ENCODE measurements at regions not wholly inside any gene's neighbourhood (a gene's known extent, or its start where the extent isn't known, plus 50 kb on each side); places are given as distances from the start of the nearest gene placed in this dataset.
"Not testable (repeated sequence)": the region's sequence is repeated elsewhere in the genome, so short reads cannot be mapped to it uniquely, and the experiment has no call there.

DNA sequence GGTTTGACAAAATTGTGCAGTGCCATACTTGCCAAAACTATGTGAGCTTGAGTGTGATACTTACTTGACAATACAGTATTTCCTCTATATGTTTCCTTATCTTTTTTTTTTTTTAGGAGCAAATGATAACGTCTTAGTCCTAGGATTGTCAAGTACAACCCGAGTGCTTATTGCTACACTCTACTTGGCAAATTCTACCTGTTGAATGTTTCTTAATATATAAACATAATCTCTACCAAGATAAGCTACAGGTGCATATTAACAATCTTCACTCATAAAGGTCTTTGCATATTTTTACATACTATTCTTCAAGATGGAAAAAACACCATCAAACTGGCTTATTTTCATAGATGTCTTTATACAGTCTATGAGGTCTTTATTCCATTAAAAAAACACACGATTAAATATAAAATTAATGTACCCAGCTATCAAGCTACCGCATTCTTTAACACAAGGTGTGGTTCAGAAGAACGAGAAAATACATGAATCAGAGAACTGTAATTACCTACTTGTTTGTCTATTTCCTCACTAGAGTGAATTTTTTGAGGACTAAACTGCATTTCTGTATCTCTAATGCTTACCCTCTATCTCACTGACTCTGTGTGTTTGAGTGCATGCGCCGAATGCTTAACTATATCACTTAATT, 76.1 kb upstream of the PDSS1 start:
- ATAC-seq (no peak), DNase-seq (no peak)
- intact Hi-C loops (cut with DNase I) = no loop called here

- intact Hi-C loops (cut with DNase I) = no loop called here
- DNase-seq (peak; percentile 37), ATAC-seq (peak; percentile 53 to 82)
These were observed 75.4 kb upstream of the PDSS1 start for GRCh38 chr10:26621889-26622711.

GRCh38 chr10:26622891-26623290, 74.6 kb upstream of the PDSS1 start:
- ATAC-seq (no peak), DNase-seq (no peak)
- intact Hi-C loops (cut with DNase I) = no loop called here

GRCh38 chr10:26624006-26624405, 73.5 kb upstream of the PDSS1 start:
- intact Hi-C loops (cut with DNase I) = no loop called here
- no peak for ATAC-seq
- no peak for DNase-seq

- ATAC-seq = no peak
- intact Hi-C loops (cut with DNase I) = no loop called here
These were observed 71.4 kb upstream of the PDSS1 start for GRCh38 chr10:26626066-26626465.

GRCh38 chr10:26627324-26627723, 70.2 kb upstream of the PDSS1 start:
- intact Hi-C loops (cut with DNase I) = no loop called here
- DNase-seq (no peak), ATAC-seq (no peak)

More at GRCh38 chr10:26626066-26626465, 71.4 kb upstream of the PDSS1 start:
- DNase-seq = no peak

- intact Hi-C loops (cut with DNase I) = no loop called here
- ATAC-seq = no peak
- no peak for DNase-seq
These were observed 69.1 kb upstream of the PDSS1 start for GRCh38 chr10:26628395-26628794.

DNA sequence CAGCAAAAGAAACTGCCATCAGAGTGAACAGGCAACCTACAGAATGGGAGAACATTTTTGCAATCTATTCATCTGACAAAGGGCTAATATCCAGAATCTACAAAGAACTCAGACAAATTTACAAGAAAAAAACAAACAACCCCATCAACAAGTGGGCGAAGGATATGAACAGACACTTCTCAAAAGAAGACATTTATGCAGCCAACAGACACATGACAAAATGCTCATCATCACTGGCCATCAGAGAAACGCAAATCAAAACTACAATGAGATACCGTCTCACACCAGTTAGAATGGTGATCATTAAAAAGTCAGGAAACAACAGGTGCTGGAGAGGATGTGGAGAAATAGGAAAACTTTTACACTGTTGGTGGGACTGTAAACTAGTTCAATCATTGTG, 65.3 kb upstream of the PDSS1 start:
- intact Hi-C loops (cut with DNase I); ATAC-seq; DNase-seq: not testable (repeated sequence)

GRCh38 chr10:26634111-26634510, 63.4 kb upstream of the PDSS1 start:
- DNase-seq; intact Hi-C loops (cut with DNase I); ATAC-seq: not testable (repeated sequence)

GRCh38 chr10:26637521-26638275, 59.8 kb upstream of the PDSS1 start:
- DNase-seq (no peak), ATAC-seq (no peak)
- intact Hi-C loops (cut with DNase I) = no loop called here

- DNase-seq = no peak
- no peak for ATAC-seq
- intact Hi-C loops (cut with DNase I) = no loop called here
These were observed 57.1 kb upstream of the PDSS1 start for GRCh38 chr10:26640391-26640790.

DNA sequence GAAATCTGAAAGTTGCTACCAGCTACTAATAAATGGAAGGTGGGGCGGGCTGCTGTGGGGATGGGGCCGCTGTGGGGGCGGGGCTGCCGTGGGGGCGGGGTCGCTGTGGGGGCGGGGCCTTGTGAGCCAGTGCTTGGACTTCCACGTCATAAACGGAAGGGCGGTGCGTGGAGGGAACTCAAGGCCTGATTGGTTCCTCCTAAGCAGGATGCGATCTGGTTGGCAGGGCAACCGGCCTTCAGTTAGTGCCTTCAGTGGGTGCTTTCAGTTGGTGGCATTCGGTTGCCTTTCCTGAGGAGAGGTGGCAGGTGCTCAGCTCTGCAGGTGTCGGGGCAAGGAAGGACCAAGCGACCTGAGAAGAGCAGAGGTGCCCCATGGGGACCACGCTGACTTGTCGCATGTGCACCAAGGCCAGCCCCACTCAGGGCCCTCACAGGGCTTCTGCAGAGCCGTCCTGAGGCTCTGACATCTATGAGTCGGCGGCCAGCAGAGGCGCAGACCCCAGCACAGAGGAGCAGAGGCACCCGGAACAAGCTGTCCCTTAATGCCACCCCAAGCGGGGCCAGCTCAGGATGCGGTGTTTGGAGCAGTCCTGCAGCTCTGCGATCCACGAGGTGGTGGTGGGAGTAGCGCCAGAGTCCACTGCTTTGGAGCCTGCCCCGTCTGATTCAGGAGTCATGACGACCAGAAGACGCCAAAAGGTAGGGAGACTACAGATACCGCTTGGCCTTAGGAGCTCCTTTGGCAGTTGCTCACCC, 54.4 kb upstream of the PDSS1 start:
- ATAC-seq (no peak), DNase-seq (no peak)
- intact Hi-C loops (cut with DNase I) = no loop called here

- ATAC-seq (no peak), DNase-seq (no peak)
- intact Hi-C loops (cut with DNase I) = no loop called here
These were observed 49.8 kb upstream of the PDSS1 start for GRCh38 chr10:26647602-26648244.
